ENCODE measurements at regions not wholly inside any gene's neighbourhood (a gene's known extent, or its start where the extent isn't known, plus 50 kb on each side); places are given as distances from the start of the nearest gene placed in this dataset.

- Mint-ChIP-seq H3K9me3 (ENCODE audit: low read depth) (no peaks in the 10 kb centered on the region), H3K27me3 (ENCODE audit: low read depth) (no peaks in the 10 kb centered on the region), H3K36me3 (ENCODE audit: low read depth) (no peaks in the 10 kb centered on the region), H3K4me1 (ENCODE audit: low read depth) (peaks cover 8% of the 10 kb centered on the region), H3K4me3 (ENCODE audit: unreplicated experiment) (no peak overlapping the region), H3K27ac (ENCODE audit: unreplicated experiment) (no peak overlapping the region)
- TF ChIP-seq, protein P1, sequence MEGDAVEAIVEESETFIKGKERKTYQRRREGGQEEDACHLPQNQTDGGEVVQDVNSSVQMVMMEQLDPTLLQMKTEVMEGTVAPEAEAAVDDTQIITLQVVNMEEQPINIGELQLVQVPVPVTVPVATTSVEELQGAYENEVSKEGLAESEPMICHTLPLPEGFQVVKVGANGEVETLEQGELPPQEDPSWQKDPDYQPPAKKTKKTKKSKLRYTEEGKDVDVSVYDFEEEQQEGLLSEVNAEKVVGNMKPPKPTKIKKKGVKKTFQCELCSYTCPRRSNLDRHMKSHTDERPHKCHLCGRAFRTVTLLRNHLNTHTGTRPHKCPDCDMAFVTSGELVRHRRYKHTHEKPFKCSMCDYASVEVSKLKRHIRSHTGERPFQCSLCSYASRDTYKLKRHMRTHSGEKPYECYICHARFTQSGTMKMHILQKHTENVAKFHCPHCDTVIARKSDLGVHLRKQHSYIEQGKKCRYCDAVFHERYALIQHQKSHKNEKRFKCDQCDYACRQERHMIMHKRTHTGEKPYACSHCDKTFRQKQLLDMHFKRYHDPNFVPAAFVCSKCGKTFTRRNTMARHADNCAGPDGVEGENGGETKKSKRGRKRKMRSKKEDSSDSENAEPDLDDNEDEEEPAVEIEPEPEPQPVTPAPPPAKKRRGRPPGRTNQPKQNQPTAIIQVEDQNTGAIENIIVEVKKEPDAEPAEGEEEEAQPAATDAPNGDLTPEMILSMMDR (IDR thresholded peaks at IDR 0.05): no peak
- no peak for DNase-seq (ENCODE audit: low spot score)
These were observed 130.6 kb upstream of the MDM1 start for GRCh38 chr12:68462803-68463202.

- Mint-ChIP-seq H3K27me3 (ENCODE audit: low read depth) (no peaks in the 10 kb centered on the region), H3K4me3 (ENCODE audit: unreplicated experiment) (no peak overlapping the region), H3K4me1 (ENCODE audit: low read depth) (peaks cover 13% of the 10 kb centered on the region), H3K36me3 (ENCODE audit: low read depth) (no peaks in the 10 kb centered on the region), H3K9me3 (ENCODE audit: low read depth) (no peaks in the 10 kb centered on the region), H3K27ac (ENCODE audit: unreplicated experiment) (no peak overlapping the region)
- DNase-seq (ENCODE audit: low spot score): no peak
- TF ChIP-seq, protein P1 (IDR thresholded peaks at IDR 0.05): no peak
These were observed 133.1 kb upstream of the MDM1 start for GRCh38 chr12:68465227-68465626.

DNA sequence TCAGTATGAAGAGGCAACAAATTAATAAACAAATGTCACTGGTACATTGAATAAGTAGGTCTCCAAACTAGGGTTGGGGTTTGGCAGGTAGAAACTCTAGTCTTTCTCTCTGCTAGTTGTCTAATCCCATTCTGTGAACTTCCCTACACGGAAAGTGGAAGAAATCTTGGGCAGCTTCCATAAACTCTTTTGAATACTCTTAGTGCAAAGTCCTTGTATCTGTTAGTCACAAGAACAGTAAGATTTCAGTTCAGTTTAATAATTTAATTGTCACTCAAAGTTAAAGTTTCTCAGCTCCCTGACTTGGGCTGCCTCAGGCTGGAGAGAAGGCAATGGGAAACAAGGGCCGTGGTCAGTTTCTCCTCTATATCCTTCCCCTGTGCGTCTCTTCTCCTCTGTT is 135.4 kb upstream of the MDM1 start:
- H3K27ac Mint-ChIP-seq (ENCODE audit: unreplicated experiment): no peak overlapping the region
- TF ChIP-seq, protein P1 (IDR thresholded peaks at IDR 0.05): no peak
- no peaks in the 10 kb centered on the region for H3K36me3 Mint-ChIP-seq (ENCODE audit: low read depth)
- no peaks in the 10 kb centered on the region for H3K9me3 Mint-ChIP-seq (ENCODE audit: low read depth)
- no peak overlapping the region for H3K4me3 Mint-ChIP-seq (ENCODE audit: unreplicated experiment)
- no peaks in the 10 kb centered on the region for H3K27me3 Mint-ChIP-seq (ENCODE audit: low read depth)
- no peak for DNase-seq (ENCODE audit: low spot score)
- peaks cover 5% of the 10 kb centered on the region for H3K4me1 Mint-ChIP-seq (ENCODE audit: low read depth)

GRCh38 chr12:68468036-68468435 is 135.9 kb upstream of the MDM1 start:
- peaks cover 5% of the 10 kb centered on the region for H3K4me1 Mint-ChIP-seq (ENCODE audit: low read depth)
- H3K4me3 Mint-ChIP-seq (ENCODE audit: unreplicated experiment): no peak overlapping the region
- no peaks in the 10 kb centered on the region for H3K9me3 Mint-ChIP-seq (ENCODE audit: low read depth)
- no peaks in the 10 kb centered on the region for H3K36me3 Mint-ChIP-seq (ENCODE audit: low read depth)
- H3K27me3 Mint-ChIP-seq (ENCODE audit: low read depth): no peaks in the 10 kb centered on the region
- TF ChIP-seq, protein P1 (IDR thresholded peaks at IDR 0.05): no peak
- H3K27ac Mint-ChIP-seq (ENCODE audit: unreplicated experiment): peak overlapping the region; percentile 63
- no peak for DNase-seq (ENCODE audit: low spot score)

DNA sequence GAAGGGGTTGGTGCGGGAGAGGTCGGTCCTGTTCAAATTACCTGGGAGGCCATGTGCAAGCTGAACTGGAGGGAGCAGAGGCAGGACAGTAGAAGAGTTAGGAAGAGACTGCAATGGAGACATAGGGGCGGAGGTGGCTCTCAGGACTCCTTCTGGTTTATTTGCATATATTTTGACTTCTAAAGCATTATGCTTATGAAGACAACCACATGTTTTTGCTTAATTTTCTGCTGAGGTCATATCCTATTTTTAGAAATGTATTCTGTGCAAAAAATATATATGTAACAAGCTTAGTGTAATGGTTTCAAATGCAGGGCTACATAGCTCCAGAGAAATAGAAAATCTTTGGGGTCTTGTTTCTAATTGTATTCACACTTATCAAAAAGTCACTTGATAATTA is 137.0 kb upstream of the MDM1 start:
- DNase-seq (ENCODE audit: low spot score): no peak
- peaks cover 5% of the 10 kb centered on the region for H3K4me1 Mint-ChIP-seq (ENCODE audit: low read depth)
- no peaks in the 10 kb centered on the region for H3K9me3 Mint-ChIP-seq (ENCODE audit: low read depth)
- H3K27me3 Mint-ChIP-seq (ENCODE audit: low read depth): no peaks in the 10 kb centered on the region
- H3K36me3 Mint-ChIP-seq (ENCODE audit: low read depth): no peaks in the 10 kb centered on the region
- TF ChIP-seq, protein P1 (IDR thresholded peaks at IDR 0.05): no peak
- H3K27ac Mint-ChIP-seq (ENCODE audit: unreplicated experiment): no peak overlapping the region
- H3K4me3 Mint-ChIP-seq (ENCODE audit: unreplicated experiment): no peak overlapping the region

All from chondrocyte (in vitro differentiated cells).